Parathyroid adenoma (tissue), 2 donors: ENCODE measurements at regions not wholly inside any gene's neighbourhood (a gene's known extent, or its start where the extent isn't known, plus 50 kb on each side); places are given as distances from the start of the nearest gene placed in this dataset.

Source experiments
- H2AFZ ChIP-seq: fragments of 300-600 bp; sonication (generic); one replicate; pipeline ENCODE4 v1.7.0; 2017; ENCODE audit warnings: antibody characterized with exemption, mild to moderate bottlenecking
- H3K27ac ChIP-seq: fragments of 300-600 bp; sonication (generic); one replicate; pipeline ENCODE4 v1.7.0; 2017
- H3K27me3 ChIP-seq: fragments of 300-600 bp; sonication (generic); one replicate; pipeline ENCODE4 v1.7.0; 2017; ENCODE audit warnings: low read length; ENCODE audit not compliant: control insufficient read depth, insufficient read depth
- H3K36me3 ChIP-seq: fragments of 300-600 bp; sonication (generic); one replicate; pipeline ENCODE4 v1.7.0; 2017; ENCODE audit warnings: low read length; ENCODE audit not compliant: control insufficient read depth, insufficient read depth
- H3K4me1 ChIP-seq: fragments of 300-600 bp; sonication (generic); one replicate; pipeline ENCODE4 v1.7.0; 2017; ENCODE audit warnings: control low read depth
- H3K4me2 ChIP-seq: fragments of 300-600 bp; sonication (generic); one replicate; pipeline ENCODE4 v1.7.0; 2017; ENCODE audit warnings: low read length
- H3K4me3 ChIP-seq: fragments of 300-600 bp; sonication (generic); one replicate; pipeline ENCODE4 v1.7.0; 2017; ENCODE audit warnings: low read depth, low read length
- H3K79me2 ChIP-seq: fragments of 300-600 bp; sonication (generic); one replicate; pipeline ENCODE4 v1.7.0; 2017; ENCODE audit warnings: control low read depth
- H3K9ac ChIP-seq: fragments of 300-600 bp; sonication (generic); one replicate; pipeline ENCODE4 v1.7.0; 2017; ENCODE audit warnings: mild to moderate bottlenecking
- H3K9me3 ChIP-seq: fragments of 300-600 bp; sonication (generic); one replicate; pipeline ENCODE4 v1.7.0; 2017; ENCODE audit warnings: low read length; ENCODE audit not compliant: control insufficient read depth
- TF ChIP-seq, protein P1 (sequence below): fragments of 300-600 bp; sonication (generic); IDR thresholded peaks from one replicate; pipeline ENCODE4 v1.7.0; 2017; ENCODE audit warnings: antibody characterized with exemption, mild to moderate bottlenecking
- donor health status: primary hyperparathyroidism.

- Histone ChIP-seq H3K27ac (no peak overlapping the region), H2AFZ (no peak overlapping the region), H3K79me2 (no peaks in the 10 kb centered on the region), H3K9ac (no peak overlapping the region), H3K27me3 (no peaks in the 10 kb centered on the region), H3K4me1 (peaks cover 3% of the 10 kb centered on the region), H3K4me2 (no peak overlapping the region), H3K36me3 (no peaks in the 10 kb centered on the region), H3K4me3 (no peak overlapping the region), H3K9me3 (no peaks in the 10 kb centered on the region)
- TF ChIP-seq, protein P1, sequence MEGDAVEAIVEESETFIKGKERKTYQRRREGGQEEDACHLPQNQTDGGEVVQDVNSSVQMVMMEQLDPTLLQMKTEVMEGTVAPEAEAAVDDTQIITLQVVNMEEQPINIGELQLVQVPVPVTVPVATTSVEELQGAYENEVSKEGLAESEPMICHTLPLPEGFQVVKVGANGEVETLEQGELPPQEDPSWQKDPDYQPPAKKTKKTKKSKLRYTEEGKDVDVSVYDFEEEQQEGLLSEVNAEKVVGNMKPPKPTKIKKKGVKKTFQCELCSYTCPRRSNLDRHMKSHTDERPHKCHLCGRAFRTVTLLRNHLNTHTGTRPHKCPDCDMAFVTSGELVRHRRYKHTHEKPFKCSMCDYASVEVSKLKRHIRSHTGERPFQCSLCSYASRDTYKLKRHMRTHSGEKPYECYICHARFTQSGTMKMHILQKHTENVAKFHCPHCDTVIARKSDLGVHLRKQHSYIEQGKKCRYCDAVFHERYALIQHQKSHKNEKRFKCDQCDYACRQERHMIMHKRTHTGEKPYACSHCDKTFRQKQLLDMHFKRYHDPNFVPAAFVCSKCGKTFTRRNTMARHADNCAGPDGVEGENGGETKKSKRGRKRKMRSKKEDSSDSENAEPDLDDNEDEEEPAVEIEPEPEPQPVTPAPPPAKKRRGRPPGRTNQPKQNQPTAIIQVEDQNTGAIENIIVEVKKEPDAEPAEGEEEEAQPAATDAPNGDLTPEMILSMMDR = no peak
Measured at GRCh38 chr6:44040786-44041185, 86.5 kb downstream of the MRPL14 start.

GRCh38 chr6:44039839-44040350 is 87.4 kb downstream of the MRPL14 start:
- no peak overlapping the region for H2AFZ ChIP-seq
- peaks cover 3% of the 10 kb centered on the region for H3K4me1 ChIP-seq
- no peak overlapping the region for H3K4me3 ChIP-seq
- TF ChIP-seq, protein P1 = no peak
- H3K4me2 ChIP-seq = no peak overlapping the region
- no peaks in the 10 kb centered on the region for H3K79me2 ChIP-seq
- no peak overlapping the region for H3K9ac ChIP-seq
- no peaks in the 10 kb centered on the region for H3K36me3 ChIP-seq
- H3K9me3 ChIP-seq = no peaks in the 10 kb centered on the region
- H3K27ac ChIP-seq = no peak overlapping the region
- H3K27me3 ChIP-seq = no peaks in the 10 kb centered on the region

- peaks cover 3% of the 10 kb centered on the region for H3K4me1 ChIP-seq
- H3K9ac ChIP-seq = no peak overlapping the region
- no peaks in the 10 kb centered on the region for H3K36me3 ChIP-seq
- no peaks in the 10 kb centered on the region for H3K27me3 ChIP-seq
- TF ChIP-seq, protein P1 = no peak
- H3K9me3 ChIP-seq = no peaks in the 10 kb centered on the region
- no peak overlapping the region for H2AFZ ChIP-seq
- H3K4me3 ChIP-seq = no peak overlapping the region
- H3K79me2 ChIP-seq = no peaks in the 10 kb centered on the region
- H3K4me2 ChIP-seq = no peak overlapping the region
- no peak overlapping the region for H3K27ac ChIP-seq
Measured at GRCh38 chr6:44039191-44039719, 88.0 kb downstream of the MRPL14 start.

DNA sequence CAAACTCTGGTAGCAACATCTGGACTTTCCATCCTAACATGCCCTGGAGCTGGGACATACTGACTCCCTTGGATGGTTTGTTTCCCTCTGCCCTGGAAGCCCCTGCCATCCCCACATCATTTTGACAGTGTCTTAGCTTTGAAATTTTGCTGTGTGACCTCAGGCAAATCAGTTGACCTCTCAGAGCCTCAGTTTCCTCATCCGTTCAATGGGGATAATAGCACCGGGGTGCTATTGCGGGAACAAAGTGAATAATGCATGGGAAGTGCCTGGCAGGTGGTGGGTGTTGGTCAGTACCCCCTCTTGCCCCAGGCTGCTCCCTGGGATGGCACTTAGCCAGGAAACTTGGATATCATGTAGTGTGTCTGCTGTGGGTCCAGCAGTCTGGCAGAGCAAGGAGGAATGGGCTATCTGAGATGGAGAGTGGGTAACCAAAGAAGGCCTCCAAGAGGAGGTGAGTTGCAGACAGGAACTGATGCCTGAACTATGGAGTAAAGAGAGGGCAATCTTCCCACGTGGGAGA is 88.6 kb downstream of the MRPL14 start:
- H3K9ac ChIP-seq = no peak overlapping the region
- H3K27ac ChIP-seq = no peak overlapping the region
- no peaks in the 10 kb centered on the region for H3K9me3 ChIP-seq
- TF ChIP-seq, protein P1 = no peak
- H3K36me3 ChIP-seq = no peaks in the 10 kb centered on the region
- H3K27me3 ChIP-seq = no peaks in the 10 kb centered on the region
- H3K79me2 ChIP-seq = no peaks in the 10 kb centered on the region
- peaks cover 3% of the 10 kb centered on the region for H3K4me1 ChIP-seq
- H2AFZ ChIP-seq = no peak overlapping the region
- no peak overlapping the region for H3K4me3 ChIP-seq
- no peak overlapping the region for H3K4me2 ChIP-seq
